ENCODE measurements at regions not wholly inside any gene's neighbourhood (a gene's known extent, or its start where the extent isn't known, plus 50 kb on each side); places are given as distances from the start of the nearest gene placed in this dataset.
"Not testable (repeated sequence)": the region's sequence is repeated elsewhere in the genome, so short reads cannot be mapped to it uniquely, and the experiment has no call there.

- not testable (repeated sequence) for DNase-seq
Observed at GRCh38 chr2:21908712-21909380, 785.1 kb downstream of the TDRD15 start.

GRCh38 chr2:21910832-21911507 lies 787.2 kb downstream of the TDRD15 start:
- no peak for DNase-seq

GRCh38 chr2:21912405-21912804 lies 788.6 kb downstream of the TDRD15 start:
- no peak for DNase-seq

GRCh38 chr2:21915201-21915600 lies 791.4 kb downstream of the TDRD15 start:
- DNase-seq = no peak

GRCh38 chr2:21916934-21917522 lies 793.3 kb downstream of the TDRD15 start:
- DNase-seq = no peak

GRCh38 chr2:21920721-21921120 lies 797.0 kb downstream of the TDRD15 start:
- DNase-seq = no peak

- DNase-seq = no peak
Observed at GRCh38 chr2:21924640-21925285, 801.0 kb downstream of the TDRD15 start.

- no peak for DNase-seq
Observed at GRCh38 chr2:21928292-21928691, 804.5 kb downstream of the TDRD15 start.

- DNase-seq = no peak
Observed at GRCh38 chr2:21930226-21930625, 806.5 kb downstream of the TDRD15 start.

- DNase-seq = no peak
Observed at GRCh38 chr2:21939967-21940366, 816.2 kb downstream of the TDRD15 start.

GRCh38 chr2:21944536-21944935 lies 820.8 kb downstream of the TDRD15 start:
- no peak for DNase-seq

- DNase-seq = no peak
Observed at GRCh38 chr2:21945658-21946057, 821.9 kb downstream of the TDRD15 start.

GRCh38 chr2:21947046-21947445 lies 823.3 kb downstream of the TDRD15 start:
- DNase-seq = no peak

- no peak for DNase-seq
Observed at GRCh38 chr2:21966139-21966538, 842.4 kb downstream of the TDRD15 start.

GRCh38 chr2:21970971-21971370 lies 847.2 kb downstream of the TDRD15 start:
- no peak for DNase-seq

GRCh38 chr2:21972586-21972985 lies 848.8 kb downstream of the TDRD15 start:
- DNase-seq = no peak

- DNase-seq = no peak
Observed at GRCh38 chr2:21981127-21981526, 857.4 kb downstream of the TDRD15 start.

GRCh38 chr2:21993002-21993401 lies 869.2 kb downstream of the TDRD15 start:
- no peak for DNase-seq

GRCh38 chr2:21996339-21996738 lies 872.6 kb downstream of the TDRD15 start:
- no peak for DNase-seq

GRCh38 chr2:21999522-21999921 lies 875.8 kb downstream of the TDRD15 start:
- DNase-seq = no peak

GRCh38 chr2:22002066-22002465 lies 878.3 kb downstream of the TDRD15 start:
- no peak for DNase-seq

GRCh38 chr2:22003270-22003669 lies 879.5 kb downstream of the TDRD15 start:
- DNase-seq = no peak

- DNase-seq = no peak
Observed at GRCh38 chr2:22011048-22011447, 887.3 kb downstream of the TDRD15 start.

All from activated T-cell treated with anti-CD3 and anti-CD28 coated beads for 4 hours (primary cell).